ENCODE measurements at regions not wholly inside any gene's neighbourhood (a gene's known extent, or its start where the extent isn't known, plus 50 kb on each side); places are given as distances from the start of the nearest gene placed in this dataset.

DNA sequence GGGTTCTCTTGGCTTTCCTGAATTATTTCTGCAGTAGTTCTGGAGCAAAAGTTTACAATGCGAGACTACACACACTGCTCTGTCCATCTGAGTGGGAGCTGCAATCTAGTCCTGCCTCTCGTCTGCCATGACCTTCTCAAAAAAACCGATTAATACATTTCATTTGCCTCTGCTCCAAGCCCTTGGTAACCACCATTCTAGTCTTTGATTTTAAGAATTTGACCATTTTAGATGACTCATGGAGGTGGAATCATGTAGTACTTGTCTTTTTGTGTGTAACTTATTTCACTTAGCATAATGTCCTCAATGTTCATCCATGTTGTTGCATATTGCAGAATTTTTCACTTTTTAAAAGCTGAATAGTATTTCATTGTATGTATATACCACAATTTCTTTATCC lies 356.9 kb downstream of the SV2B start:
- Histone ChIP-seq H3K79me2 (ENCODE audit: insufficient read depth, low read depth, low read length) (no peaks in the 10 kb centered on the region), H3K36me3 (ENCODE audit: insufficient read depth, low read length) (no peaks in the 10 kb centered on the region), H2AFZ (ENCODE audit: low read length) (no peak overlapping the region), H3K9me3 (ENCODE audit: low read length) (no peaks in the 10 kb centered on the region), H3K9me2 (ENCODE audit: insufficient read depth, low read length) (no peaks in the 10 kb centered on the region), H3K4me2 (ENCODE audit: low read length) (no peak overlapping the region), H3K27ac (ENCODE audit: low read depth, low read length, poor library complexity, severe bottlenecking) (no peak overlapping the region), H4K20me1 (ENCODE audit: insufficient read depth, low read length) (no peaks in the 10 kb centered on the region), H3K4me1 (ENCODE audit: insufficient read depth, low read length, poor library complexity, severe bottlenecking) (no peaks in the 10 kb centered on the region), H3K4me3 (ENCODE audit: low read depth, low read length, poor library complexity, severe bottlenecking) (no peak overlapping the region)
- intact Hi-C loops (cut with micrococcal nuclease; ENCODE audit: unreplicated experiment): no loop called here
- BruUV-seq (replicated peaks): no TSS peak
- POLR2A ChIA-PET: no interaction called here
- CTCF ChIA-PET (ENCODE audit: unreplicated experiment): no interaction called here
- no peak for TF ChIP-seq EZH2phosphoT487 (IDR thresholded peaks at IDR 0.05; ENCODE audit: borderline replicate concordance, low read depth, low read length)
- TF ChIP-seq, protein P1, sequence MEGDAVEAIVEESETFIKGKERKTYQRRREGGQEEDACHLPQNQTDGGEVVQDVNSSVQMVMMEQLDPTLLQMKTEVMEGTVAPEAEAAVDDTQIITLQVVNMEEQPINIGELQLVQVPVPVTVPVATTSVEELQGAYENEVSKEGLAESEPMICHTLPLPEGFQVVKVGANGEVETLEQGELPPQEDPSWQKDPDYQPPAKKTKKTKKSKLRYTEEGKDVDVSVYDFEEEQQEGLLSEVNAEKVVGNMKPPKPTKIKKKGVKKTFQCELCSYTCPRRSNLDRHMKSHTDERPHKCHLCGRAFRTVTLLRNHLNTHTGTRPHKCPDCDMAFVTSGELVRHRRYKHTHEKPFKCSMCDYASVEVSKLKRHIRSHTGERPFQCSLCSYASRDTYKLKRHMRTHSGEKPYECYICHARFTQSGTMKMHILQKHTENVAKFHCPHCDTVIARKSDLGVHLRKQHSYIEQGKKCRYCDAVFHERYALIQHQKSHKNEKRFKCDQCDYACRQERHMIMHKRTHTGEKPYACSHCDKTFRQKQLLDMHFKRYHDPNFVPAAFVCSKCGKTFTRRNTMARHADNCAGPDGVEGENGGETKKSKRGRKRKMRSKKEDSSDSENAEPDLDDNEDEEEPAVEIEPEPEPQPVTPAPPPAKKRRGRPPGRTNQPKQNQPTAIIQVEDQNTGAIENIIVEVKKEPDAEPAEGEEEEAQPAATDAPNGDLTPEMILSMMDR (conservative IDR thresholded peaks at IDR 0.05; ENCODE audit: low read length): no peak
- DNase-seq (ENCODE audit: low spot score): no peak

DNA sequence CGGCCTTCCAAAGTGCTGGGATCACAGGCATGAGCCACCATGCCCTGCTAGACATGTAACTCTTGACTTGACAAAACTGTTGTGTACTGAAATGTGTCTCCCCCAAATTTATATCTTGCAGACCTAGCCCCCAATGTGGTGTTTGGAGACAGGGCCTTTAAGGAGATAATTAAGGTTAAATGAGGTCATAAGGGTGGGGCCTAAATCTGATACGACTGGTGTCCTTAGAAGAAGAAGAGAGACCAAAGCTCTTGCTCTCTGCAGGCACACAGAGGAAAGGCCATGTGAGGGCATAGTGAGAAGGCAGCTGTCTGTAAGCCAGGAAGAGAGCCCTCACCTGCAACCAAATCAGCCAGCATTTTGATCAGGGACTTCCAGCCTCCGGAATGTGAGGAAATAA lies 361.3 kb downstream of the SV2B start:
- no peak overlapping the region for H3K4me2 ChIP-seq (ENCODE audit: low read length)
- POLR2A ChIA-PET: no interaction called here
- TF ChIP-seq EZH2phosphoT487 (IDR thresholded peaks at IDR 0.05; ENCODE audit: borderline replicate concordance, low read depth, low read length): no peak
- TF ChIP-seq, protein P1 (conservative IDR thresholded peaks at IDR 0.05; ENCODE audit: low read length): no peak
- CTCF ChIA-PET (ENCODE audit: unreplicated experiment): no interaction called here
- no peak overlapping the region for H2AFZ ChIP-seq (ENCODE audit: low read length)
- no peak overlapping the region for H3K27ac ChIP-seq (ENCODE audit: low read depth, low read length, poor library complexity, severe bottlenecking)
- H3K9me2 ChIP-seq (ENCODE audit: insufficient read depth, low read length): no peaks in the 10 kb centered on the region
- no peaks in the 10 kb centered on the region for H3K79me2 ChIP-seq (ENCODE audit: insufficient read depth, low read depth, low read length)
- H3K4me3 ChIP-seq (ENCODE audit: low read depth, low read length, poor library complexity, severe bottlenecking): no peak overlapping the region
- no peaks in the 10 kb centered on the region for H3K9me3 ChIP-seq (ENCODE audit: low read length)
- intact Hi-C loops (cut with micrococcal nuclease; ENCODE audit: unreplicated experiment): no loop called here
- no peaks in the 10 kb centered on the region for H3K4me1 ChIP-seq (ENCODE audit: insufficient read depth, low read length, poor library complexity, severe bottlenecking)
- H4K20me1 ChIP-seq (ENCODE audit: insufficient read depth, low read length): no peaks in the 10 kb centered on the region
- no TSS peak for BruUV-seq (replicated peaks)
- DNase-seq (ENCODE audit: low spot score): no peak
- H3K36me3 ChIP-seq (ENCODE audit: insufficient read depth, low read length): no peaks in the 10 kb centered on the region

DNA sequence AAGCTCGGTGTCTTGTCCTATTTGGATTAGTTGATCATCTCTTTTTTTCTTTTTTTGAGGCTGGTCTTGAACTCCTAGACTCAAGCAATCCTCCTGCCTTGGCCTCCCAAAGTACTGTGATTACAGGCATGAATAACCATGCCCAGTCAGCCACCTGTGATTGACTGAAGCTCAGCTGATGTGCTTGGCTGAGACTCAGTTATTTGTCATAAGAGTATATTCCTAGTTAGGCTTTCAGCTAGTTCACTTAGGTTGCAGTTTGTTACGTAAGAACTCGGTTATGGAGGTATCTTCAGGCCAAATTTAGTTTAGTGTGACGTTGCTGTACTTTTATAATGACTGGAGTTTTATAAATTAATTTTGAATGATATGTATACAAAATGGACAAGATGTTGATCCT lies 365.0 kb downstream of the SV2B start:
- CTCF ChIA-PET (ENCODE audit: unreplicated experiment): no interaction called here
- H3K27ac ChIP-seq (ENCODE audit: low read depth, low read length, poor library complexity, severe bottlenecking): no peak overlapping the region
- no peak for TF ChIP-seq EZH2phosphoT487 (IDR thresholded peaks at IDR 0.05; ENCODE audit: borderline replicate concordance, low read depth, low read length)
- no peaks in the 10 kb centered on the region for H4K20me1 ChIP-seq (ENCODE audit: insufficient read depth, low read length)
- no peaks in the 10 kb centered on the region for H3K9me2 ChIP-seq (ENCODE audit: insufficient read depth, low read length)
- BruUV-seq (replicated peaks): no TSS peak
- POLR2A ChIA-PET: interaction anchor here (0.6 kb wide), 1 partner anchor 28 kb away, joined by 3 read pairs; no protein-coding TSS in a partner anchor
- no peak overlapping the region for H2AFZ ChIP-seq (ENCODE audit: low read length)
- H3K9me3 ChIP-seq (ENCODE audit: low read length): no peaks in the 10 kb centered on the region
- H3K36me3 ChIP-seq (ENCODE audit: insufficient read depth, low read length): no peaks in the 10 kb centered on the region
- intact Hi-C loops (cut with micrococcal nuclease; ENCODE audit: unreplicated experiment): no loop called here
- H3K4me2 ChIP-seq (ENCODE audit: low read length): no peak overlapping the region
- DNase-seq (ENCODE audit: low spot score): no peak
- H3K79me2 ChIP-seq (ENCODE audit: insufficient read depth, low read depth, low read length): no peaks in the 10 kb centered on the region
- no peak overlapping the region for H3K4me3 ChIP-seq (ENCODE audit: low read depth, low read length, poor library complexity, severe bottlenecking)
- no peaks in the 10 kb centered on the region for H3K4me1 ChIP-seq (ENCODE audit: insufficient read depth, low read length, poor library complexity, severe bottlenecking)
